ENCODE measurements at regions not wholly inside any gene's neighbourhood (a gene's known extent, or its start where the extent isn't known, plus 50 kb on each side); places are given as distances from the start of the nearest gene placed in this dataset.
A peak's percentile ranks its signal among the peaks of the same experiment; 100 is the strongest.
"Not testable (repeated sequence)": the region's sequence is repeated elsewhere in the genome, so short reads cannot be mapped to it uniquely, and the experiment has no call there.

DNA sequence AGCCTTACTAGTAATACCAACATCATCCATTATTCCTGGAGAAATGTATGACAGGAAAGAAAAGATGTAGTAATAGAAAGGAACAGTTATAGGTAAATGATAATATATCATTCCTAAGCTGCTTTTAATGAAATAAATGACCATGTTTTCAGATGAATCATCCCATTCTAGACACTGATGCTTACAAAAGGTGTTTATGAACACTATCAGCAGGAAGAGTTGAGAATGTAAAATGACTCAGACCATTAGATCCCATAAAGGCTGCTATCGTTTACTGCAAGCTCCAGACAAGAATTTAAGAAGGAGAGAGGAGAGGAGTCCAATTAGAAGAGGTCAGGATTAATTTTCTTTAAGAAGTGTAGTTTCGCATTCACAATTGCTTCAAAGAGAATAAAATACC, 1033.5 kb downstream of the EFNA5 start:
- Histone ChIP-seq H3K27me3 (ENCODE audit: control insufficient read depth, insufficient read depth, low read length) (no peaks in the 10 kb centered on the region), H3K9me3 (ENCODE audit: control insufficient read depth in 2 of 3, insufficient read depth in 1 of 3, low read length in 3 of 3) (no peaks in the 10 kb centered on the region), H3K4me1 (ENCODE audit: control insufficient read depth in 2 of 3, insufficient read depth in 2 of 3, low read depth in 1 of 3, low read length in 3 of 3) (no peaks in the 10 kb centered on the region), H3K4me3 (ENCODE audit: low read length in 3 of 3) (no peak overlapping the region), H3K9ac (ENCODE audit: low read length in 3 of 3) (no peak overlapping the region), H3K27ac (ENCODE audit: low read depth in 2 of 2, low read length in 2 of 2) (no peak overlapping the region), H3K36me3 (ENCODE audit: control insufficient read depth in 2 of 3, insufficient read depth in 3 of 3, low read length in 3 of 3) (no peaks in the 10 kb centered on the region)
- FAIRE-seq (no peak), DNase-seq (no peak)
- intact Hi-C loops (cut with DNase I), result no loop called here
- no peak for TF ChIP-seq CTCF (IDR thresholded peaks at IDR 0.05; ENCODE audit: borderline replicate concordance, extremely low read depth, insufficient read depth)

DNA sequence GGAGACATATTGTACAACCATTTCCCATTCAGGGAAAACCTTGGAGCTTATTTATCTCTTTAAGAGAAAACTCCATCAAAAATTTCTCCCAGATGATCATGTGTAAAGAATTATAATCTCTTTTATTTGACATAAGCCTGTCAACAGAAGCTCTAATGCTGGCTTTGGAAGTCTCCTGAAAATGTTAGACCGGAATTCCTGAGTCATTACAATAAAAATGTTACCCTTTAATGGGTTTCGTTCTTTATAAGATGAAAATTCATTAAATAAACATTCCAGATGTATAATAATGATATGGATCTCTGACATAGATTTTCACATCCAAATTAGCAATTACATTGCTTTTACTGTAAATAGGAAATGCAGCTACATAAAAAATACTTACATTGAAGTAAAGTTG, 1036.4 kb downstream of the EFNA5 start:
- no peak for FAIRE-seq
- Histone ChIP-seq H3K36me3 (ENCODE audit: control insufficient read depth in 2 of 3, insufficient read depth in 3 of 3, low read length in 3 of 3) (no peaks in the 10 kb centered on the region), H3K27ac (ENCODE audit: low read depth in 2 of 2, low read length in 2 of 2) (no peak overlapping the region), H3K27me3 (ENCODE audit: control insufficient read depth, insufficient read depth, low read length) (no peaks in the 10 kb centered on the region), H3K4me1 (ENCODE audit: control insufficient read depth in 2 of 3, insufficient read depth in 2 of 3, low read depth in 1 of 3, low read length in 3 of 3) (no peaks in the 10 kb centered on the region), H3K4me3 (ENCODE audit: low read length in 3 of 3) (no peak overlapping the region), H3K9ac (ENCODE audit: low read length in 3 of 3) (no peak overlapping the region), H3K9me3 (ENCODE audit: control insufficient read depth in 2 of 3, insufficient read depth in 1 of 3, low read length in 3 of 3) (no peaks in the 10 kb centered on the region)
- DNase-seq, result peak in 1 of 5 donors; percentile 0
- no peak for TF ChIP-seq CTCF (IDR thresholded peaks at IDR 0.05; ENCODE audit: borderline replicate concordance, extremely low read depth, insufficient read depth)
- intact Hi-C loops (cut with DNase I), result no loop called here

DNA sequence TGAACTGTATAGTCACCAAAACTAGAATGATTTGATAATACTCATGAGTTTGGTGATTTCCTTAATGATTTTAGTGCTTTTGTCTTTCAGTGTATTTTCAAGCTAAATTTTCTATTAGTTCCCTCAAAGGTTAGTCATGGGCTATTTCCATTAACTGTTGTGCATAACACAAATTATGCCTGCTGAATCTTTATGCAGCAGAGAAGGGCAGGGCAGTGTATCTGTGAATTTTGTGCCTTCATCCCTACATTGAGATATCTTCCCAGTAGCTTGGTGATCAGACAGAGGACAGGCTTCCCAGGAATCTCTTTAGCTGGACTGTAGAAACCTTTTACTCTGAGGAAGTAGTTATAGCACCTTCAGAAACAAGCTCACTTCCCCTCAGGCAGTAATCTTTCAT, 1036.9 kb downstream of the EFNA5 start:
- H3K9me3 ChIP-seq (ENCODE audit: control insufficient read depth in 2 of 3, insufficient read depth in 1 of 3, low read length in 3 of 3), result no peaks in the 10 kb centered on the region
- no peak overlapping the region for H3K9ac ChIP-seq (ENCODE audit: low read length in 3 of 3)
- no peak overlapping the region for H3K27ac ChIP-seq (ENCODE audit: low read depth in 2 of 2, low read length in 2 of 2)
- H3K27me3 ChIP-seq (ENCODE audit: control insufficient read depth, insufficient read depth, low read length), result no peaks in the 10 kb centered on the region
- intact Hi-C loops (cut with DNase I), result no loop called here
- no peak overlapping the region for H3K4me3 ChIP-seq (ENCODE audit: low read length in 3 of 3)
- TF ChIP-seq CTCF (IDR thresholded peaks at IDR 0.05; ENCODE audit: borderline replicate concordance, extremely low read depth, insufficient read depth), result no peak
- DNase-seq, result no peak
- H3K36me3 ChIP-seq (ENCODE audit: control insufficient read depth in 2 of 3, insufficient read depth in 3 of 3, low read length in 3 of 3), result no peaks in the 10 kb centered on the region
- no peak for FAIRE-seq
- no peaks in the 10 kb centered on the region for H3K4me1 ChIP-seq (ENCODE audit: control insufficient read depth in 2 of 3, insufficient read depth in 2 of 3, low read depth in 1 of 3, low read length in 3 of 3)

GRCh38 chr5:106628456-106628855, 1042.3 kb downstream of the EFNA5 start:
- H3K9me3 ChIP-seq (ENCODE audit: control insufficient read depth in 2 of 3, insufficient read depth in 1 of 3, low read length in 3 of 3); intact Hi-C loops (cut with DNase I); H3K36me3 ChIP-seq (ENCODE audit: control insufficient read depth in 2 of 3, insufficient read depth in 3 of 3, low read length in 3 of 3); H3K4me3 ChIP-seq (ENCODE audit: low read length in 3 of 3); H3K9ac ChIP-seq (ENCODE audit: low read length in 3 of 3); DNase-seq; H3K27ac ChIP-seq (ENCODE audit: low read depth in 2 of 2, low read length in 2 of 2); FAIRE-seq; H3K27me3 ChIP-seq (ENCODE audit: control insufficient read depth, insufficient read depth, low read length); H3K4me1 ChIP-seq (ENCODE audit: control insufficient read depth in 2 of 3, insufficient read depth in 2 of 3, low read depth in 1 of 3, low read length in 3 of 3): not testable (repeated sequence)
